ENCODE measurements at regions not wholly inside any gene's neighbourhood (a gene's known extent, or its start where the extent isn't known, plus 50 kb on each side); places are given as distances from the start of the nearest gene placed in this dataset.

- TF ChIP-seq CTCF (IDR thresholded peaks at IDR 0.05; ENCODE audit: insufficient read depth, low read length, poor library complexity, severe bottlenecking) (no peak), EZH2phosphoT487 (conservative IDR thresholded peaks at IDR 0.05; ENCODE audit: low read length) (no peak)
Observed at GRCh38 chr2:128988326-128988725, 669.7 kb upstream of the HS6ST1 start.
